A204.1 (cell line): ENCODE measurements at regions not wholly inside any gene's neighbourhood (a gene's known extent, or its start where the extent isn't known, plus 50 kb on each side); places are given as distances from the start of the nearest gene placed in this dataset.
"Not testable (repeated sequence)": the region's sequence is repeated elsewhere in the genome, so short reads cannot be mapped to it uniquely, and the experiment has no call there.

Experiments used
- FAIRE-seq: peaks from 2 replicates; lab custom pipeline; 2012; peaks lifted over from hg19 to GRCh38; lab: Jason Lieb, UNC

- no peak for FAIRE-seq
These were observed 487.4 kb upstream of the ZEB2 start for GRCh38 chr2:145007093-145007959.

- FAIRE-seq = no peak
These were observed 482.7 kb upstream of the ZEB2 start for GRCh38 chr2:145002624-145003023.

- FAIRE-seq = no peak
These were observed 480.5 kb upstream of the ZEB2 start for GRCh38 chr2:145000376-145000775.

- FAIRE-seq = no peak
These were observed 480.0 kb upstream of the ZEB2 start for GRCh38 chr2:144999936-145000335.

- no peak for FAIRE-seq
These were observed 479.4 kb upstream of the ZEB2 start for GRCh38 chr2:144999071-144999875.

GRCh38 chr2:144998435-144998834 is 478.5 kb upstream of the ZEB2 start:
- no peak for FAIRE-seq

- no peak for FAIRE-seq
These were observed 476.4 kb upstream of the ZEB2 start for GRCh38 chr2:144996225-144996795.

- FAIRE-seq = no peak
These were observed 475.6 kb upstream of the ZEB2 start for GRCh38 chr2:144995482-144995881.

- FAIRE-seq = no peak
These were observed 470.7 kb upstream of the ZEB2 start for GRCh38 chr2:144990661-144991060.

- no peak for FAIRE-seq
These were observed 469.8 kb upstream of the ZEB2 start for GRCh38 chr2:144989579-144990270.

- no peak for FAIRE-seq
These were observed 468.7 kb upstream of the ZEB2 start for GRCh38 chr2:144988591-144988990.

GRCh38 chr2:144986691-144987090 is 466.8 kb upstream of the ZEB2 start:
- FAIRE-seq = no peak

- FAIRE-seq = no peak
These were observed 464.1 kb upstream of the ZEB2 start for GRCh38 chr2:144984038-144984437.

GRCh38 chr2:144983107-144983506 is 463.2 kb upstream of the ZEB2 start:
- no peak for FAIRE-seq

GRCh38 chr2:144982481-144982880 is 462.6 kb upstream of the ZEB2 start:
- FAIRE-seq = no peak

GRCh38 chr2:144975881-144976280 is 456.0 kb upstream of the ZEB2 start:
- no peak for FAIRE-seq

- no peak for FAIRE-seq
These were observed 452.8 kb upstream of the ZEB2 start for GRCh38 chr2:144972676-144973075.

- FAIRE-seq = no peak
These were observed 451.9 kb upstream of the ZEB2 start for GRCh38 chr2:144971786-144972335.

- FAIRE-seq = not testable (repeated sequence)
These were observed 450.5 kb upstream of the ZEB2 start for GRCh38 chr2:144970410-144970809.

- FAIRE-seq = not testable (repeated sequence)
These were observed 449.6 kb upstream of the ZEB2 start for GRCh38 chr2:144969564-144969963.

GRCh38 chr2:144967961-144968360 is 448.0 kb upstream of the ZEB2 start:
- no peak for FAIRE-seq

- no peak for FAIRE-seq
These were observed 445.3 kb upstream of the ZEB2 start for GRCh38 chr2:144965172-144965571.
